Caki2 (cell line): ENCODE measurements at regions not wholly inside any gene's neighbourhood (a gene's known extent, or its start where the extent isn't known, plus 50 kb on each side); places are given as distances from the start of the nearest gene placed in this dataset.
"Not testable (repeated sequence)": the region's sequence is repeated elsewhere in the genome, so short reads cannot be mapped to it uniquely, and the experiment has no call there.

Experiments
- DNase-seq: peaks from one replicate; pipeline ENCODE4 v3.0.0-alpha.2; 2015; ENCODE audit warnings: low read depth
- in situ Hi-C: cut with HindIII; loops from 2 replicates; pipeline ENCODE4 v1.10.0; 2016; ENCODE audit warnings: low sequenced_read_pairs, low pct_unique_long_range_greater_than_20kb, mixed read lengths

- peak; percentile 48 for DNase-seq
- in situ Hi-C loops: not testable (repeated sequence)
These were observed 69.4 kb upstream of the NUDT4B start for GRCh38 chr1:148679050-148679786.

- DNase-seq, in situ Hi-C loops: not testable (repeated sequence)
These were observed 68.7 kb upstream of the NUDT4B start for GRCh38 chr1:148679787-148680326.

GRCh38 chr1:148686735-148687134, 61.8 kb upstream of the NUDT4B start:
- DNase-seq, in situ Hi-C loops: not testable (repeated sequence)

GRCh38 chr1:148687376-148687775, 61.2 kb upstream of the NUDT4B start:
- DNase-seq, in situ Hi-C loops: not testable (repeated sequence)
